Panc1 (cell line): ENCODE measurements at regions not wholly inside any gene's neighbourhood (a gene's known extent, or its start where the extent isn't known, plus 50 kb on each side); places are given as distances from the start of the nearest gene placed in this dataset.

Experiments used
- POLR2AphosphoS5 ChIP-seq: IDR thresholded peaks from 2 replicates; pipeline ENCODE4 v1.6.1; 2012; ENCODE audit warnings: mild to moderate bottlenecking, low read depth, low read length, moderate library complexity
- TCF7L2 ChIP-seq: IDR thresholded peaks from 2 replicates; pipeline ENCODE4 v1.6.1; 2011; ENCODE audit warnings: mild to moderate bottlenecking, low read depth, low read length, inconsistent platforms
- TF ChIP-seq, protein P1 (sequence below): fragments of 450-650 bp; IDR thresholded peaks from 2 replicates; pipeline ENCODE4 v1.5.1; 2017; ENCODE audit warnings: mild to moderate bottlenecking
- TF ChIP-seq, protein P2 (sequence below), 2 experiments: IDR thresholded peaks; 2 replicates each; pipeline ENCODE4 v1.6.1; 2011 to 2012; ENCODE audit warnings: low read depth in 2 of 2, control low read depth in 1 of 2, low read length in 1 of 2, mild to moderate bottlenecking in 1 of 2, moderate library complexity in 1 of 2; ENCODE audit not compliant: insufficient read depth in 1 of 2

DNA sequence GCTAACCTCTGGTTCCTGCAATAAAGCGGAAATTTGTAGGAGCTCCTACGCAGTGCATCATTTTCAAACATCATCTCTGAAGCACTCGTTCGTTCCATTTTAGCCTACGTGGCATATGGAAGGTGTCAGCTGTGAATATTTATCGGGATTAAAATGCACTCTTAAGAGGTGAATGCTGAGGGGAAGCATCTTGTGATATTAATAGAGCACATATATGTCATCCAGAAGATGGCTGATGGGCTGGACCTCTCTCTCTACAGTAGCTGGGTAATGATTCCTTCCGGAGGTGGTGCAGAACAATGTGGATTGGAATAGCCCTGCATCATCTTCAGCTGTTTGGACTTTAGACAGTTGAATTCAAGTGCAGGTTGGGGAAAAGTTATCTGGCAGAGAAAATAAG, 478.7 kb downstream of the DMAC1 start:
- TF ChIP-seq POLR2AphosphoS5 (no peak), TCF7L2 (no peak)
- TF ChIP-seq, protein P1, sequence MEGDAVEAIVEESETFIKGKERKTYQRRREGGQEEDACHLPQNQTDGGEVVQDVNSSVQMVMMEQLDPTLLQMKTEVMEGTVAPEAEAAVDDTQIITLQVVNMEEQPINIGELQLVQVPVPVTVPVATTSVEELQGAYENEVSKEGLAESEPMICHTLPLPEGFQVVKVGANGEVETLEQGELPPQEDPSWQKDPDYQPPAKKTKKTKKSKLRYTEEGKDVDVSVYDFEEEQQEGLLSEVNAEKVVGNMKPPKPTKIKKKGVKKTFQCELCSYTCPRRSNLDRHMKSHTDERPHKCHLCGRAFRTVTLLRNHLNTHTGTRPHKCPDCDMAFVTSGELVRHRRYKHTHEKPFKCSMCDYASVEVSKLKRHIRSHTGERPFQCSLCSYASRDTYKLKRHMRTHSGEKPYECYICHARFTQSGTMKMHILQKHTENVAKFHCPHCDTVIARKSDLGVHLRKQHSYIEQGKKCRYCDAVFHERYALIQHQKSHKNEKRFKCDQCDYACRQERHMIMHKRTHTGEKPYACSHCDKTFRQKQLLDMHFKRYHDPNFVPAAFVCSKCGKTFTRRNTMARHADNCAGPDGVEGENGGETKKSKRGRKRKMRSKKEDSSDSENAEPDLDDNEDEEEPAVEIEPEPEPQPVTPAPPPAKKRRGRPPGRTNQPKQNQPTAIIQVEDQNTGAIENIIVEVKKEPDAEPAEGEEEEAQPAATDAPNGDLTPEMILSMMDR, result no peak
- TF ChIP-seq, protein P2, sequence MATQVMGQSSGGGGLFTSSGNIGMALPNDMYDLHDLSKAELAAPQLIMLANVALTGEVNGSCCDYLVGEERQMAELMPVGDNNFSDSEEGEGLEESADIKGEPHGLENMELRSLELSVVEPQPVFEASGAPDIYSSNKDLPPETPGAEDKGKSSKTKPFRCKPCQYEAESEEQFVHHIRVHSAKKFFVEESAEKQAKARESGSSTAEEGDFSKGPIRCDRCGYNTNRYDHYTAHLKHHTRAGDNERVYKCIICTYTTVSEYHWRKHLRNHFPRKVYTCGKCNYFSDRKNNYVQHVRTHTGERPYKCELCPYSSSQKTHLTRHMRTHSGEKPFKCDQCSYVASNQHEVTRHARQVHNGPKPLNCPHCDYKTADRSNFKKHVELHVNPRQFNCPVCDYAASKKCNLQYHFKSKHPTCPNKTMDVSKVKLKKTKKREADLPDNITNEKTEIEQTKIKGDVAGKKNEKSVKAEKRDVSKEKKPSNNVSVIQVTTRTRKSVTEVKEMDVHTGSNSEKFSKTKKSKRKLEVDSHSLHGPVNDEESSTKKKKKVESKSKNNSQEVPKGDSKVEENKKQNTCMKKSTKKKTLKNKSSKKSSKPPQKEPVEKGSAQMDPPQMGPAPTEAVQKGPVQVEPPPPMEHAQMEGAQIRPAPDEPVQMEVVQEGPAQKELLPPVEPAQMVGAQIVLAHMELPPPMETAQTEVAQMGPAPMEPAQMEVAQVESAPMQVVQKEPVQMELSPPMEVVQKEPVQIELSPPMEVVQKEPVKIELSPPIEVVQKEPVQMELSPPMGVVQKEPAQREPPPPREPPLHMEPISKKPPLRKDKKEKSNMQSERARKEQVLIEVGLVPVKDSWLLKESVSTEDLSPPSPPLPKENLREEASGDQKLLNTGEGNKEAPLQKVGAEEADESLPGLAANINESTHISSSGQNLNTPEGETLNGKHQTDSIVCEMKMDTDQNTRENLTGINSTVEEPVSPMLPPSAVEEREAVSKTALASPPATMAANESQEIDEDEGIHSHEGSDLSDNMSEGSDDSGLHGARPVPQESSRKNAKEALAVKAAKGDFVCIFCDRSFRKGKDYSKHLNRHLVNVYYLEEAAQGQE (IDR thresholded peaks at IDR 0.05; ENCODE audit: insufficient read depth in 1 of 2, low read depth in 2 of 2, low read length in 1 of 2), result no peak
